H1 (cell line): ENCODE measurements at regions not wholly inside any gene's neighbourhood (a gene's known extent, or its start where the extent isn't known, plus 50 kb on each side); places are given as distances from the start of the nearest gene placed in this dataset.

Source experiments
- BACH1 ChIP-seq: IDR thresholded peaks from 2 replicates; pipeline ENCODE4 v1.6.1; 2012; ENCODE audit warnings: low read length, improper control_type of control experiment
- BRCA1 ChIP-seq: IDR thresholded peaks from 2 replicates; pipeline ENCODE4 v1.6.1; 2012; ENCODE audit warnings: low read depth, low read length, improper control_type of control experiment
- EZH2 ChIP-seq: fragments of 200-600 bp; sonication (generic); IDR thresholded peaks from 2 replicates; pipeline ENCODE4 v1.7.1; 2012; ENCODE audit warnings: low read depth, mild to moderate bottlenecking, moderate library complexity, low read length, inconsistent platforms; ENCODE audit not compliant: severe bottlenecking
- HDAC2 ChIP-seq, 2 experiments: fragments of 300-600 bp in 1 of 2; sonication (generic) in 1 of 2; IDR thresholded peaks; 2 replicates each; pipeline ENCODE4 v1.6.1; 2011 to 2012; ENCODE audit warnings: low read depth in 2 of 2, low read length in 2 of 2, mild to moderate bottlenecking in 2 of 2, moderate library complexity in 2 of 2, borderline replicate concordance in 1 of 2, inconsistent platforms in 1 of 2
- JUN ChIP-seq: IDR thresholded peaks from 2 replicates; pipeline ENCODE4 v1.6.1; 2011; ENCODE audit warnings: low read depth, mild to moderate bottlenecking, improper control_type of control experiment, low read length
- PHF8 ChIP-seq: fragments of 200-600 bp; sonication (generic); conservative IDR thresholded peaks from 2 replicates; pipeline ENCODE4 v1.7.1; 2012; ENCODE audit warnings: low read depth, mild to moderate bottlenecking, inconsistent platforms, low read length, moderate library complexity
- POU5F1 ChIP-seq: IDR thresholded peaks from 2 replicates; pipeline ENCODE4 v1.6.1; 2011; ENCODE audit warnings: low read depth, mild to moderate bottlenecking, low read length, moderate library complexity
- RXRA ChIP-seq: IDR thresholded peaks from 2 replicates; pipeline ENCODE4 v1.6.1; 2011; ENCODE audit warnings: low read depth, mild to moderate bottlenecking, low read length, moderate library complexity; ENCODE audit not compliant: insufficient read depth
- SIRT6 ChIP-seq: IDR thresholded peaks from one replicate; pipeline ENCODE4 v1.7.1; 2012; ENCODE audit warnings: low read length, inconsistent platforms
- SP1 ChIP-seq: IDR thresholded peaks from 2 replicates; pipeline ENCODE4 v1.6.1; 2011; ENCODE audit warnings: low read depth, low read length
- SP4 ChIP-seq: IDR thresholded peaks from 2 replicates; pipeline ENCODE4 v1.6.1; 2012; ENCODE audit warnings: low read length, inconsistent platforms
- TAF1 ChIP-seq: IDR thresholded peaks from 2 replicates; pipeline ENCODE4 v1.6.1; 2011; ENCODE audit warnings: mild to moderate bottlenecking, low read depth, low read length
- YY1 ChIP-seq: IDR thresholded peaks from 2 replicates; pipeline ENCODE4 v1.6.1; 2011; ENCODE audit warnings: low read depth, mild to moderate bottlenecking, low read length
- ZNF274 ChIP-seq: IDR thresholded peaks from 2 replicates; pipeline ENCODE4 v1.7.0; 2012; ENCODE audit warnings: low read length, borderline replicate concordance; ENCODE audit errors: extremely low read depth
- TF ChIP-seq, protein P1 (sequence below): IDR thresholded peaks from 2 replicates; pipeline ENCODE4 v1.6.1; 2012; ENCODE audit warnings: low read length, inconsistent platforms
- TF ChIP-seq, protein P2 (sequence below): IDR thresholded peaks from 2 replicates; pipeline ENCODE4 v1.6.1; 2012; ENCODE audit warnings: inconsistent platforms
- TF ChIP-seq, protein P3 (sequence below), 3 experiments: IDR thresholded peaks; 1 replicate in 2 of 3; 2 replicates in 1 of 3; pipeline versions ENCODE4 v1.5.1 to v1.6.1; 2011; ENCODE audit warnings: low read length in 3 of 3, mild to moderate bottlenecking in 3 of 3, inconsistent platforms in 2 of 3, low read depth in 1 of 3, moderate library complexity in 1 of 3; ENCODE audit not compliant: insufficient read depth in 1 of 3; ENCODE audit errors: control extremely low read depth in 1 of 3
- TF ChIP-seq, protein P4 (sequence below): IDR thresholded peaks from 2 replicates; pipeline ENCODE4 v1.6.1; 2011; ENCODE audit warnings: low read depth, mild to moderate bottlenecking, low read length; ENCODE audit not compliant: insufficient read depth
- TF ChIP-seq, protein P5 (sequence below): IDR thresholded peaks from 2 replicates; pipeline ENCODE4 v1.6.1; 2012; ENCODE audit warnings: inconsistent platforms

DNA sequence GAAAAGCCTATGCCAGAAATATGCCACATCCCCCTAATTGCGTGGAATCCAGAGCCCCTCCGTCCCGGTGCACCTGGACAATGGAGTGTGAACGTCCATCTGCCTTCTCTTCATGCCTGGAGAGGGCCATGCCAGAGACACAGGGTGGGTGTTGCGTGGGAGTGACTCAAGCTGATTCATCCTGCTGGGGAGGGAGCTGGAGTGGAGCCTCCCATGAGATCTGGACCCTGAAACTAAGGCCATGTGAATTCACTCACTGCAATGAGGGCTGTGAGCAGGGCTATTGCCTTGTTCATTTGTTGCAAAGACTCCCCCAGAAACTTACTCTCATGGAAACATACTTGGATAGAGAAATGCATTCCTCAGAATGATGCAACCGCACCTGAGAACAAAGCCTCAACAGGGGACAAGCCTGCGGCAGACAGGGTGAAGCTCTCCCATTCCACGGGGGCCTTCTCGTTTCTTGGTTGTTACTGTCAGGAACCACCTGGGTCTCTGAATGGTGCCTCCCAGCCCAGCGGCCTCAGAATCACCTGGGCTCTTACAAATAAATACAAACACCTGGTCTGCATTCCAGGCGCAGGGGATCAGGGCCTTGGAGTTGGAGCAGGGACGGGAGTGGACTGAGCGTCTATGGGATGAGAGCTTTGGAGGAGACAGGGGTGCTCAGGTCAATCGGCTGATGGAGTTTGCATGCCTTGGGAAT is 1031.2 kb downstream of the BRD1 start (continued):
- TF ChIP-seq, protein P1, sequence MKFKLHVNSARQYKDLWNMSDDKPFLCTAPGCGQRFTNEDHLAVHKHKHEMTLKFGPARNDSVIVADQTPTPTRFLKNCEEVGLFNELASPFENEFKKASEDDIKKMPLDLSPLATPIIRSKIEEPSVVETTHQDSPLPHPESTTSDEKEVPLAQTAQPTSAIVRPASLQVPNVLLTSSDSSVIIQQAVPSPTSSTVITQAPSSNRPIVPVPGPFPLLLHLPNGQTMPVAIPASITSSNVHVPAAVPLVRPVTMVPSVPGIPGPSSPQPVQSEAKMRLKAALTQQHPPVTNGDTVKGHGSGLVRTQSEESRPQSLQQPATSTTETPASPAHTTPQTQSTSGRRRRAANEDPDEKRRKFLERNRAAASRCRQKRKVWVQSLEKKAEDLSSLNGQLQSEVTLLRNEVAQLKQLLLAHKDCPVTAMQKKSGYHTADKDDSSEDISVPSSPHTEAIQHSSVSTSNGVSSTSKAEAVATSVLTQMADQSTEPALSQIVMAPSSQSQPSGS = no peak
- TF ChIP-seq, protein P2, sequence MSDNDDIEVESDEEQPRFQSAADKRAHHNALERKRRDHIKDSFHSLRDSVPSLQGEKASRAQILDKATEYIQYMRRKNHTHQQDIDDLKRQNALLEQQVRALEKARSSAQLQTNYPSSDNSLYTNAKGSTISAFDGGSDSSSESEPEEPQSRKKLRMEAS = no peak
- peak; percentile 42; the same call in 1 of the 2 replicates for TF ChIP-seq TAF1
- TF ChIP-seq YY1 = no peak
- TF ChIP-seq SP1 = peak; percentile 83
- peak; percentile 15; the same call in 1 of the 2 replicates for TF ChIP-seq POU5F1
- TF ChIP-seq, protein P3, sequence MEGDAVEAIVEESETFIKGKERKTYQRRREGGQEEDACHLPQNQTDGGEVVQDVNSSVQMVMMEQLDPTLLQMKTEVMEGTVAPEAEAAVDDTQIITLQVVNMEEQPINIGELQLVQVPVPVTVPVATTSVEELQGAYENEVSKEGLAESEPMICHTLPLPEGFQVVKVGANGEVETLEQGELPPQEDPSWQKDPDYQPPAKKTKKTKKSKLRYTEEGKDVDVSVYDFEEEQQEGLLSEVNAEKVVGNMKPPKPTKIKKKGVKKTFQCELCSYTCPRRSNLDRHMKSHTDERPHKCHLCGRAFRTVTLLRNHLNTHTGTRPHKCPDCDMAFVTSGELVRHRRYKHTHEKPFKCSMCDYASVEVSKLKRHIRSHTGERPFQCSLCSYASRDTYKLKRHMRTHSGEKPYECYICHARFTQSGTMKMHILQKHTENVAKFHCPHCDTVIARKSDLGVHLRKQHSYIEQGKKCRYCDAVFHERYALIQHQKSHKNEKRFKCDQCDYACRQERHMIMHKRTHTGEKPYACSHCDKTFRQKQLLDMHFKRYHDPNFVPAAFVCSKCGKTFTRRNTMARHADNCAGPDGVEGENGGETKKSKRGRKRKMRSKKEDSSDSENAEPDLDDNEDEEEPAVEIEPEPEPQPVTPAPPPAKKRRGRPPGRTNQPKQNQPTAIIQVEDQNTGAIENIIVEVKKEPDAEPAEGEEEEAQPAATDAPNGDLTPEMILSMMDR (IDR thresholded peaks at IDR 0.05; ENCODE audit: control extremely low read depth in 1 of 3, insufficient read depth in 1 of 3, low read depth in 1 of 3, low read length in 3 of 3) = no peak
- no peak for TF ChIP-seq BRCA1
- TF ChIP-seq PHF8 = no peak
- no peak for TF ChIP-seq SIRT6
- no peak for TF ChIP-seq HDAC2 (IDR thresholded peaks at IDR 0.05; ENCODE audit: borderline replicate concordance in 1 of 2, low read depth in 2 of 2, low read length in 2 of 2)
- no peak for TF ChIP-seq RXRA
- TF ChIP-seq SP4 = no peak
- TF ChIP-seq JUN = no peak
- TF ChIP-seq, protein P4, sequence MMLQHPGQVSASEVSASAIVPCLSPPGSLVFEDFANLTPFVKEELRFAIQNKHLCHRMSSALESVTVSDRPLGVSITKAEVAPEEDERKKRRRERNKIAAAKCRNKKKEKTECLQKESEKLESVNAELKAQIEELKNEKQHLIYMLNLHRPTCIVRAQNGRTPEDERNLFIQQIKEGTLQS = peak; percentile 92
- TF ChIP-seq, protein P5, sequence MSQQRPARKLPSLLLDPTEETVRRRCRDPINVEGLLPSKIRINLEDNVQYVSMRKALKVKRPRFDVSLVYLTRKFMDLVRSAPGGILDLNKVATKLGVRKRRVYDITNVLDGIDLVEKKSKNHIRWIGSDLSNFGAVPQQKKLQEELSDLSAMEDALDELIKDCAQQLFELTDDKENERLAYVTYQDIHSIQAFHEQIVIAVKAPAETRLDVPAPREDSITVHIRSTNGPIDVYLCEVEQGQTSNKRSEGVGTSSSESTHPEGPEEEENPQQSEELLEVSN = no peak
- no peak for TF ChIP-seq ZNF274
- TF ChIP-seq BACH1 = no peak
- no peak for TF ChIP-seq EZH2
